ENCODE measurements at regions not wholly inside any gene's neighbourhood (a gene's known extent, or its start where the extent isn't known, plus 50 kb on each side); places are given as distances from the start of the nearest gene placed in this dataset.

GRCh38 chr9:126127591-126127990 lies 199.0 kb upstream of the MVB12B start:
- DNase-seq = no peak

GRCh38 chr9:126128494-126129142 lies 198.0 kb upstream of the MVB12B start:
- DNase-seq = no peak

DNA sequence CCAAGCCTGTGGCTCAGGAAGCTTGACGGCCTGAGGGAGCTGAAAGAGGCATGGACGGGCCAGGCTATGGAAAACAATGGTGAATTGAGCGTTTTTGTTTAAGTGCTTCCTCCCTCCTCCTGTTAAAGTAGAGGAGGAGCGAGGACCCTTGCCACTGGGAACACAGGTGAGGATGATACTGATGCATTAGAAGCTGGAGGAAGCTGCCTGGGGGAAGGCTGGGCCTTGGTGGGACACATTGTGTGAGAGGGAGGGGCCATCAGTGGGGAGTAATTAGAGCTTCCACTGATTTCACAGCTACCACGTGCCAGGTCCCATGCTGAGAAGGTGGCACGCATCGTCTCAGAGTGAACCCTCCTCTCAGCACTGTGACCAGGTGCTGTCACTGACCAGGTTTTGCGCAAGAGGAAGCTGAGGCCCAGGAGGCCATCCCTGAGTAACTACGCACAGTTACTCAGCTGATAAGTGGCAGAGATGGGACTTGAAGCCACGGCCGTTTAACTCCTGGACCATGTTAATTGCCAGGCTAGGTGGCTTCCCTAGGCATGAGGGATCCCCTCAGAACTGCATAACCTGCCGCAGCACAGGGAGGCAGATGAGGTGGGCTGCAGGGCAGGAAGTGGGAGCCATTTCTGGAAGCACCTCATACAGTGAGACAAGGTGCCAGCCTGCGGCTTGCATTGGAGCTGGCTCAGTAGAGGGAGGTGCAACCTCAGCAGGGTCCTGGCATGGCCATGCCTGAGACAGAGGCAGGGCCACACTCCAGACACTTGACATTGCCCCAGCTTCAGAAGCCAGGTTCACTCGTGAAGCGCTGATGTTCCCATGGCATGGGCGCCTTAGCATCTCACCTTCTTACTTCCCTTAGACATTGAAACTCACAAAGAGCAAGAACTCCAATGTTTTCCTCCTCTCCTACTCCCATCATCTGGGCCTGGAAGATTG lies 195.3 kb upstream of the MVB12B start:
- DNase-seq = no peak

DNA sequence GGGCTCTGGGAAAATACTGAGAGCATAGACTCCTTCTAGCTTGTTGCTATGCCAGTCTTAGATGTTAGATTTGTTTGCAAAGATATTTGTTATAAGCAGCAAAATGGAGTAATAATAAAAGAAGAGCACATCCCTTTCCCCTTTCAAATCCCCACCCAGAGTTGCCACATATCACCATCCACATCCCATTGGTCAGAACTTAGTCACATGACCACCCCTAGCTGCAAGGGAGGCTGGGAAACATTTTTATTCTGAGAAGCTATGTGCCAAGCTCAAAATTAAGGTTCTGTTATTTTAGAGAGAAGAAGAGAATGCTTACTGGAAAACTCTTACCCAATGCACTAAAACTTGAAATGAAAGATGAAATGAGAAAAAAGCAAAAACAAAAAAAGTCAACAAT lies 193.9 kb upstream of the MVB12B start:
- DNase-seq = no peak

GRCh38 chr9:126144196-126144595 lies 182.4 kb upstream of the MVB12B start:
- DNase-seq = no peak

DNA sequence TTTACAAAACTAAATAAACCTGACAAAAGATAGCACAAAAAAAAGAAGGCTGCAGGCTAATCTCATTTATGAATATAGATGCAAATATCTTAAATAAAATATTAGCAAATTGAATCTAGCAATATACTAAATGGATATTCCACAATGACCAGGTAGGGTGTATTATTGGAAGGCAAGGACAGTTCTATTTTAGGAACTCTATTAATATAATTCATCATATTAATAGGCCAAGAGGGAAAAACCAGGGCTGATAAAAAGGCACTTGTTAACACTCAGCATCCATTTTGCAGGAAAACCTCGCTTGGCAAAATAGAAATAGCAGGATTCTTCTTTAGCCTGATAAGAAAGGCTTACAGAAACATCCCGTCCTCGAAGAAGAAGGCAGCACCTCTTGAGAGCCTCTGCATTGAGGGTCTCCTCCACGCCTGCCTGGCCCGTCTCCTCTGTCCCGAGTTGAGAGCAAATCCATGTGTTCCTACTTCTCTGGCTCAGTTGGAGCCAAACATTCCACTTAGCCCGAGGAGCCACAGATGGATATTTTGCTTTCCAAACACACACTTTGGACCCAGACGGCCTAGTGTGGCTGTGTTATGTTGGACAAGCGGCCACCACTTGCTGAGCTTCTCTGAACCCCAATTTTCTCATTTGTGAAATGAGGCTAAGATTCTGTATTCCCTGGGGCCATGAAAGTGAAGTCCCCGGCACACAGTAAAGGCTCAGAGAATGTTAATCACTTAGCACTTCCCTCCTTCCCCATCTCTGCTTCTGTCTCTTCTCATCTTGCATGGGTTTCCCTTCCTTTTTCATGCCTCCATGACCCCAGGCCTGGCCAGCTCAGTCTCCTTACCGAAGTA lies 181.8 kb upstream of the MVB12B start:
- no peak for DNase-seq

DNA sequence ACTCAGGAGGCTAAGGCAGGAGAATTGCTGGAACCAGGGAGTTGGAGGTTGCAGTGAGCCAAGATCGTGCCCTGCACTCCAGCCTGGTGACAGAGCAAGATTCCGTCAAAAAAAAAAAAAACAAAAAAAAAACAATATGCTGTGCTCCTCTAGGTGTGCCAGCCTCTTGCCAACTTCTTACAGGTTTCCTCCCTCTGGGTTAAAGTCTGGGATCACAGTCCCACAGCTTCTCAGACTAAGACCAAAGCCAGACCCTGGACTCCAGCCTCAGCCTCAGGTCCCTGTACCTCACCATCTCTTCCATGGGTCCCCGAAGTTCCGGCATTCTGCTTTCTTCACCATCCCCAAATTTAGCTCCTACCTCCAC lies 180.8 kb upstream of the MVB12B start:
- DNase-seq = no peak

- DNase-seq = peak in 1 of 2 donors; percentile 2
Measured at GRCh38 chr9:126146254-126147145, 180.1 kb upstream of the MVB12B start.

DNA sequence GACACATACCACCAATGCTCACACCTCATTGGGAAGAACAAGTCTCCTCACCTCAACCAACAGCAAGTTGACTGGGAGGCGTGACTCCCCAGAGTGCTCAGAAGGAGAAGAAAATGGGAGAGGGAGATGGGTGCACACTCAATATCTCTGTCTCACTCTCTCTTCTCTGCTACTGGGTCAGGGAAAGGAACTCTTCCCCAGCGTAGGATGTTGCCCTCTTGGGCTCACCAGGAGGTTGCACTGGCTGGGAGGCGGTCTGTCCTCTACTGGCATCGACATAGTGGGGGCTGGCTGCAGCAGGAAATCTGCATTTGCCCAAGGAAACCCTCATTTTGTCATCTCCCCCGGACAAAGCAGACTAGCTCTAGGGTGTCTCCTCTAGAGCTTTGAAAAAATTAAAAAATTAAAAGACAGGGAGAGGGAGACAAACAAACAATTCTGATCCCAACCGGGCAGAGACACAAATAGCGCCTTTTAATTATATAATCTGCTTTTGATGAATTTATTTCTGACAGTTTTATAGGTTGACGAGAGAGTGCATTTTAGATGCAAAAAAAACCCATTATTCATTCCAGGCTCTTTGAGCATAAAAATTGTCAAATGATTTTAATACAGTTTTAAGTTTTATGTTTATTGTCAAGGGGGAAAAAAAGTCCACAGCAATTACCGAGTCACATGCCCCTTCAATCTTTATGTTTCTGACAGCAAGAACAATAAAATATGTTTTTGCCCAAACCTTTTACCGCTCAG lies 179.3 kb upstream of the MVB12B start:
- DNase-seq = no peak

- DNase-seq = no peak
Measured at GRCh38 chr9:126147936-126148870, 178.4 kb upstream of the MVB12B start.

GRCh38 chr9:126148994-126149393 lies 177.6 kb upstream of the MVB12B start:
- DNase-seq = no peak

DNA sequence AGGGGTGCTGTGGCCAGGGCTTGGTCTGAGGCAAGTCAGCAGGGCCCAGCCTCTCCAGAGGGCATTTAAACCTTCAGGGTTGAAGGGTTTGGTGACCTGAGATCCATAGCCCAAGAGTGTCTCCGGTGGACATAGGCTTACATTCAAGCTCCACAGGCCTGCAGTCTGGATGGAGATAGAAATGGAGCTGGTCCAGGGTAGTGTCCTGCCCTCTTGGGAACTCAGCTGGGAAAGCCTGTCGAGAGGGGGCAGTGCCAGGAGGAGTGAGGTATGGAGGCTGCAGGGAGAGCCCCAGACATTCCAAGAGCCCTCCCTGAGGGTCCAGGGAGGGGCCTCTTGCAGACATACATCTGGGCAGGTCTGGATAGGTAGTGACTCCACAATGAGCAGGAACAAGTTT lies 177.0 kb upstream of the MVB12B start:
- no peak for DNase-seq

DNA sequence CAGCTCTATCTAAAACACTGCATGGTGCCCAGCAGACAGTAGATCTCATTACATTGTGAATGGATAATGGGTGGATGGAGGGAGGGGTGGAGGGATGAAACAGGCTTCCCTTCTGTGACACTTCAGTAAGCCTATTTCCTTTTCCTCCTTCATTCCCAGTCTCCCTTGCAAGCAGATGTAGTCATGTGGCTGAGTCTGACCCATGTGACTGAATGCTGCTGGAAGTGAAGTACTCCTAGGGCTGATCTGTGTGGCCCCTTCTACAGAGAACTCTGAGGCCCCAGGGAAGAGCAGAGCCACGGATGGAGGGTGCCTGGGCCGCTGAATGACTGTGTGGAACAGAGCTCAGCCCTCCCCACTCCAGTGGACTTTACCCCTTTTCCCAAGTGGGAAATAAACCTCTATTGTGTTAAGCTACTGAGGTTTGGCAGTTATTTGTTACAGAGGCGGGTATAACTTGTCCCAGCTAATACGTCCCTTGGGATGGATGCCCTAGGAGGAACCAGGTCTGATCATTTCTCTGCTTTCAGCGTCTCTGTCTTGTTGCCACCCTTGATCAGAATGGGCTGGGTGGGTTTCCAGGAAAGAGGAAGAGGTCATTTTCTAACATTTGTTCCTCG lies 176.1 kb upstream of the MVB12B start:
- DNase-seq = no peak

GRCh38 chr9:126151031-126151685 lies 175.5 kb upstream of the MVB12B start:
- no peak for DNase-seq

DNA sequence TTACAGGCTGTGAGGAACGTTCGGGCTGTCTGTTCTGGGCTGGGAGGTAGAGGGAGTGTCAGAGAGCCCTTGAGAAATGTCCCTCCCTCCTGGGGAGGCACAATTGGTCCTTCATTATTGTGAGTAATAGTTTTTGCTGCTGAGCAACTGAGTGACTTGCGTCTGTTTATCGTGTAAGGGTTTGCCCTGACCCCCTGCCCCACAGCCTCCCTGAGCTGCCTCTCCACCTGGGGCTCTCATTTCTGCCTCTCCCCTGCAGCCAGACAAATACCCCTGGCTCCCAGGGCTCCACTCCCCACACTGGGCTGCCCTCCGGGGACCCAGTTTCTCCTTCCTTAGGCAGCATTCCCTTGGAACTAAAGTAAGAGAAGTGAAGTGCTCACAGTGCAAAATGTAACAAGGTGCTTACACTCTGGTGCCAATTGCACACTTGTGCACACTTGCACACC lies 174.9 kb upstream of the MVB12B start:
- DNase-seq = no peak

GRCh38 chr9:126152622-126153362 lies 173.8 kb upstream of the MVB12B start:
- no peak for DNase-seq

DNA sequence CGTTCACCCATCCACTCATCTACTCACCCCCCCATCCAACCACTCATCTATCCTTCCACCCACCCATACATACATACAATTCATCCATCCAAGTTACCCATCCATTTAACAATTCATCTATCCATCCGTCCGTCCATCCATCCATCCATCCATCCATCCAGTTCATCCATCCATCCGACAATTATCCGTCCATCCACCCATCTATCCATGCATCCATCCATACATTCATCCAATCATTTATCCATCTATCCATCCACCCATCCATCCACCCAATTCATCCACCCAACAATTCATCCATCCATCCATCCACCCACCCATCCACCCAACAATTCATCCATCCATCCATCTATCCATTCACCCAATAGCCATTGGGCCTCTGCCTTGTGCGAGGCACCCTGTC lies 173.2 kb upstream of the MVB12B start:
- DNase-seq = no peak

GRCh38 chr9:126154182-126154827 lies 172.3 kb upstream of the MVB12B start:
- DNase-seq = no peak
